Liver (tissue), 3 donors: ENCODE measurements at regions not wholly inside any gene's neighbourhood (a gene's known extent, or its start where the extent isn't known, plus 50 kb on each side); places are given as distances from the start of the nearest gene placed in this dataset.

ENCODE experiments used
- CTCF ChIP-seq: fragments of 150-350 bp; IDR thresholded peaks from 2 replicates; pipeline ENCODE4 v1.5.1; 2017; ENCODE audit warnings: improper control_type of control experiment, low read depth, low read length; ENCODE audit not compliant: missing input control
- JUND ChIP-seq, 2 donors: IDR thresholded peaks; 2 replicates each; pipeline ENCODE4 v1.6.1; 2016; ENCODE audit warnings: antibody characterized with exemption in 2 of 2
- RAD21 ChIP-seq, 2 donors: IDR thresholded peaks; 2 replicates each; pipeline ENCODE4 v1.6.1; 2016; ENCODE audit warnings: antibody characterized with exemption in 2 of 2, mild to moderate bottlenecking in 2 of 2
- REST ChIP-seq: IDR thresholded peaks from 2 replicates; pipeline ENCODE4 v1.6.1; 2016; ENCODE audit warnings: antibody characterized with exemption, mild to moderate bottlenecking
- SP1 ChIP-seq: IDR thresholded peaks from 2 replicates; pipeline ENCODE4 v1.6.1; 2018; ENCODE audit warnings: antibody characterized with exemption, mild to moderate bottlenecking
- TAF1 ChIP-seq: conservative IDR thresholded peaks from 2 replicates; pipeline ENCODE4 v1.6.1; 2016; ENCODE audit warnings: antibody characterized with exemption, mild to moderate bottlenecking
- YY1 ChIP-seq: IDR thresholded peaks from 2 replicates; pipeline ENCODE4 v1.6.1; 2016; ENCODE audit warnings: antibody characterized with exemption, mild to moderate bottlenecking
- donor health status: healthy.
- donor health status: healthy.

GRCh38 chr3:88230638-88231037, 80.9 kb downstream of the C3orf38 start:
- no peak for TF ChIP-seq JUND (IDR thresholded peaks at IDR 0.05)
- no peak for TF ChIP-seq CTCF
- TF ChIP-seq RAD21 (IDR thresholded peaks at IDR 0.05), result no peak
- TF ChIP-seq REST, result no peak
- TF ChIP-seq YY1, result no peak
- TF ChIP-seq SP1, result no peak
- TF ChIP-seq TAF1, result no peak
